Skeletal muscle cell (primary cell): ENCODE measurements at regions not wholly inside any gene's neighbourhood (a gene's known extent, or its start where the extent isn't known, plus 50 kb on each side); places are given as distances from the start of the nearest gene placed in this dataset.
A peak's percentile ranks its signal among the peaks of the same experiment; 100 is the strongest.
"Not testable (repeated sequence)": the region's sequence is repeated elsewhere in the genome, so short reads cannot be mapped to it uniquely, and the experiment has no call there.

ENCODE experiments used
- DNase-seq: peaks from one replicate; pipeline ENCODE4 v3.0.0-alpha.2; 2010; ENCODE audit warnings: low read depth
- H3K4me3 ChIP-seq: 2 replicates; pipeline ENCODE4 v1.5.1; 2011; ENCODE audit warnings: low read depth, mild to moderate bottlenecking, control low read depth, low read length, moderate library complexity

- no peak for DNase-seq
- no peak overlapping the region for H3K4me3 ChIP-seq
Measured at GRCh38 chr14:43105305-43105704, 1401.8 kb downstream of the FSCB start.

- DNase-seq = no peak
- no peak overlapping the region for H3K4me3 ChIP-seq
Measured at GRCh38 chr14:43090380-43090779, 1416.7 kb downstream of the FSCB start.

- H3K4me3 ChIP-seq = no peak overlapping the region
- no peak for DNase-seq
Measured at GRCh38 chr14:43087666-43088065, 1419.4 kb downstream of the FSCB start.

GRCh38 chr14:43085819-43086218 lies 1421.3 kb downstream of the FSCB start:
- no peak overlapping the region for H3K4me3 ChIP-seq
- no peak for DNase-seq

GRCh38 chr14:43067372-43067771 lies 1439.7 kb downstream of the FSCB start:
- H3K4me3 ChIP-seq, DNase-seq: not testable (repeated sequence)

GRCh38 chr14:43056106-43056505 lies 1449.4 kb downstream of the LRFN5 start:
- no peak overlapping the region for H3K4me3 ChIP-seq
- no peak for DNase-seq

- H3K4me3 ChIP-seq = no peak overlapping the region
- DNase-seq = no peak
Measured at GRCh38 chr14:43052897-43053296, 1446.2 kb downstream of the LRFN5 start.

GRCh38 chr14:43043850-43044249 lies 1437.2 kb downstream of the LRFN5 start:
- no peak overlapping the region for H3K4me3 ChIP-seq
- no peak for DNase-seq

- no peak for DNase-seq
- H3K4me3 ChIP-seq = no peak overlapping the region
Measured at GRCh38 chr14:43042408-43042807, 1435.7 kb downstream of the LRFN5 start.

- no peak overlapping the region for H3K4me3 ChIP-seq
- DNase-seq = no peak
Measured at GRCh38 chr14:43041976-43042375, 1435.3 kb downstream of the LRFN5 start.

- DNase-seq = no peak
- no peak overlapping the region for H3K4me3 ChIP-seq
Measured at GRCh38 chr14:43041207-43041606, 1434.5 kb downstream of the LRFN5 start.

- no peak for DNase-seq
- H3K4me3 ChIP-seq = no peak overlapping the region
Measured at GRCh38 chr14:43039881-43040280, 1433.2 kb downstream of the LRFN5 start.

- no peak for DNase-seq
- H3K4me3 ChIP-seq = no peak overlapping the region
Measured at GRCh38 chr14:43031598-43031997, 1424.9 kb downstream of the LRFN5 start.

- H3K4me3 ChIP-seq = no peak overlapping the region
- DNase-seq = no peak
Measured at GRCh38 chr14:43022094-43022800, 1415.6 kb downstream of the LRFN5 start.

- DNase-seq = no peak
- H3K4me3 ChIP-seq = no peak overlapping the region
Measured at GRCh38 chr14:43019826-43020225, 1413.2 kb downstream of the LRFN5 start.

- DNase-seq = no peak
Measured at GRCh38 chr14:43014338-43014737, 1407.7 kb downstream of the LRFN5 start.

GRCh38 chr14:43012817-43013216 lies 1406.1 kb downstream of the LRFN5 start:
- DNase-seq = no peak
- H3K4me3 ChIP-seq = no peak overlapping the region

More at GRCh38 chr14:43014338-43014737, 1407.7 kb downstream of the LRFN5 start:
- H3K4me3 ChIP-seq = no peak overlapping the region

- DNase-seq = no peak
Measured at GRCh38 chr14:43005807-43006206, 1399.1 kb downstream of the LRFN5 start.

GRCh38 chr14:43003845-43004244 lies 1397.2 kb downstream of the LRFN5 start:
- DNase-seq = no peak
- H3K4me3 ChIP-seq = no peak overlapping the region

More at GRCh38 chr14:43005807-43006206, 1399.1 kb downstream of the LRFN5 start:
- H3K4me3 ChIP-seq = no peak overlapping the region

- no peak for DNase-seq
- no peak overlapping the region for H3K4me3 ChIP-seq
Measured at GRCh38 chr14:43001731-43002130, 1395.1 kb downstream of the LRFN5 start.

- H3K4me3 ChIP-seq = no peak overlapping the region
- DNase-seq = peak; percentile 98
Measured at GRCh38 chr14:42994051-42994736, 1387.5 kb downstream of the LRFN5 start.
